ENCODE measurements at regions not wholly inside any gene's neighbourhood (a gene's known extent, or its start where the extent isn't known, plus 50 kb on each side); places are given as distances from the start of the nearest gene placed in this dataset.
"Not testable (repeated sequence)": the region's sequence is repeated elsewhere in the genome, so short reads cannot be mapped to it uniquely, and the experiment has no call there.

DNA sequence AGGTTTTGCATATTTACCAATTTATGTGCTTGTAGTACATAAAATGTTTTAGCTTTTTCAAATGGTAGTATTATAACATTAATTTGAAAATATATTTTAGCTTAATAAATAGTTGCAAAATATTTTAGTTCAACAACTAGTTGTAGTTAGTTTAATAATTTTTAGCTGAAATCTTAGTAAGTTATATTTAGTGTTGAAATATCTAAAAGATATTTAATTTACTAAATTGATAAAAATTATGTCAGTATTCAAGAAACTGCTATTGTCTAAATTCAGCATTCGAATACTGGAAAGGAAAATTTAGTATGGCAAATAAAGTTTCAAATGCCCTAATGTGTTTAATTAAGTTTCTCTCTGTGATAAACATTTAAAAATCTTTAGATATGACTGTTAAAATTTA is 754.5 kb upstream of the MIR17HG start:
- Histone ChIP-seq H3K4me2 (ENCODE audit: low read length) (no peak overlapping the region), H3K79me2 (ENCODE audit: control insufficient read depth, low read length) (no peaks in the 10 kb centered on the region), H3K9me2 (replicated peaks; ENCODE audit: control insufficient read depth, low read length) (no peaks in the 10 kb centered on the region), H3K4me3 (ENCODE audit: low read length) (no peak overlapping the region), H3F3A (ENCODE audit: control insufficient read depth, insufficient read depth) (no peaks in the 10 kb centered on the region), H4K20me1 (ENCODE audit: control insufficient read depth, insufficient read depth, low read depth, low read length) (no peaks in the 10 kb centered on the region), H3K27ac (ENCODE audit: low read depth, low read length) (no peak overlapping the region), H3K36me3 (ENCODE audit: control insufficient read depth, low read length) (no peaks in the 10 kb centered on the region), H3K27me3 (ENCODE audit: control insufficient read depth, low read length) (no peaks in the 10 kb centered on the region), H3K9me3 (ENCODE audit: control insufficient read depth, insufficient read depth, low read length) (no peaks in the 10 kb centered on the region), H3K4me1 (ENCODE audit: control insufficient read depth, low read length) (no peaks in the 10 kb centered on the region)
- no peak for TF ChIP-seq EZH2phosphoT487 (IDR thresholded peaks at IDR 0.05; ENCODE audit: borderline replicate concordance, low read length)
- TF ChIP-seq, protein P1, sequence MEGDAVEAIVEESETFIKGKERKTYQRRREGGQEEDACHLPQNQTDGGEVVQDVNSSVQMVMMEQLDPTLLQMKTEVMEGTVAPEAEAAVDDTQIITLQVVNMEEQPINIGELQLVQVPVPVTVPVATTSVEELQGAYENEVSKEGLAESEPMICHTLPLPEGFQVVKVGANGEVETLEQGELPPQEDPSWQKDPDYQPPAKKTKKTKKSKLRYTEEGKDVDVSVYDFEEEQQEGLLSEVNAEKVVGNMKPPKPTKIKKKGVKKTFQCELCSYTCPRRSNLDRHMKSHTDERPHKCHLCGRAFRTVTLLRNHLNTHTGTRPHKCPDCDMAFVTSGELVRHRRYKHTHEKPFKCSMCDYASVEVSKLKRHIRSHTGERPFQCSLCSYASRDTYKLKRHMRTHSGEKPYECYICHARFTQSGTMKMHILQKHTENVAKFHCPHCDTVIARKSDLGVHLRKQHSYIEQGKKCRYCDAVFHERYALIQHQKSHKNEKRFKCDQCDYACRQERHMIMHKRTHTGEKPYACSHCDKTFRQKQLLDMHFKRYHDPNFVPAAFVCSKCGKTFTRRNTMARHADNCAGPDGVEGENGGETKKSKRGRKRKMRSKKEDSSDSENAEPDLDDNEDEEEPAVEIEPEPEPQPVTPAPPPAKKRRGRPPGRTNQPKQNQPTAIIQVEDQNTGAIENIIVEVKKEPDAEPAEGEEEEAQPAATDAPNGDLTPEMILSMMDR (IDR thresholded peaks at IDR 0.05; ENCODE audit: low read depth, low read length, poor library complexity, severe bottlenecking), result no peak

DNA sequence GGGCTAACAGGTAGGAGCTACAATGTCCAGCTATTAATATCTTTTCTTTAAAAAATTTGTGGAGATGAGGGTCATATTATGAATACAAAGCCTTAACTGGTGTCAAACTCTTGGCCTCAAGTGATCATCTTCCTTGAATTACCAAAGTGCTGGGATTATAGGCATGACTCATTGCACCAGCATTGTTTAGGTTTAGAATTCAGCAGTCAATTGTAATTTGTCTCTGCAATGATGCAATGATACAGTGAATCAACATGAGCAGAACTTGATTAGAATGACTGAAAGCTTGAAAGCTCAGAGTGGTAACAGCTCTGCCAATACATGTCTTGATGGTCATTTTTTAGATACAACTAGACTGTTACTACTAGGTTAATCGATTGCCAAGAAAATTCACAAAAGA is 752.8 kb upstream of the MIR17HG start:
- Histone ChIP-seq H3F3A (ENCODE audit: control insufficient read depth, insufficient read depth) (no peaks in the 10 kb centered on the region), H3K4me1 (ENCODE audit: control insufficient read depth, low read length) (no peaks in the 10 kb centered on the region), H3K27ac (ENCODE audit: low read depth, low read length) (no peak overlapping the region), H3K9me2 (replicated peaks; ENCODE audit: control insufficient read depth, low read length) (no peaks in the 10 kb centered on the region), H3K79me2 (ENCODE audit: control insufficient read depth, low read length) (no peaks in the 10 kb centered on the region), H3K36me3 (ENCODE audit: control insufficient read depth, low read length) (no peaks in the 10 kb centered on the region), H4K20me1 (ENCODE audit: control insufficient read depth, insufficient read depth, low read depth, low read length) (no peaks in the 10 kb centered on the region), H3K27me3 (ENCODE audit: control insufficient read depth, low read length) (no peaks in the 10 kb centered on the region), H3K4me2 (ENCODE audit: low read length) (no peak overlapping the region), H3K9me3 (ENCODE audit: control insufficient read depth, insufficient read depth, low read length) (no peaks in the 10 kb centered on the region), H3K4me3 (ENCODE audit: low read length) (no peak overlapping the region)
- TF ChIP-seq, protein P1 (IDR thresholded peaks at IDR 0.05; ENCODE audit: low read depth, low read length, poor library complexity, severe bottlenecking), result no peak
- no peak for TF ChIP-seq EZH2phosphoT487 (IDR thresholded peaks at IDR 0.05; ENCODE audit: borderline replicate concordance, low read length)

DNA sequence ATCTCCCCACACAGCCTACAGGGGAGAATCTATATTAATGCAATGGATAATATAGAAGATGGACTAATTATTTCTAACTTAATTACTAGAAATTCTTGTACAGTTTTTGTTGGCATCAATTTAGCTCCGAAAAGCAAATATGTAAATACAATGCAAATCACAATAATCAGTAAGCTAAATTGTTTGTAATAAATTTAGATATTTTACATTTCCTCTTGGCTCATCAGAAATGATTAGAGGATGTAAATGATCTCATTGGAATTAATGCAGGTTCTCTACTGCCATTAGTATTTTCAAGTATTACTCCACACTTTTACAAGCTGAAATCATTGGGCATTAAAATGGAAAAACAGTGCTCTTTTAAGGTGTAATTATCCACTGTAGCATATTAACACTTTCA is 741.8 kb upstream of the MIR17HG start:
- H3K4me1 ChIP-seq (ENCODE audit: control insufficient read depth, low read length), result no peaks in the 10 kb centered on the region
- TF ChIP-seq EZH2phosphoT487 (IDR thresholded peaks at IDR 0.05; ENCODE audit: borderline replicate concordance, low read length), result no peak
- TF ChIP-seq, protein P1 (IDR thresholded peaks at IDR 0.05; ENCODE audit: low read depth, low read length, poor library complexity, severe bottlenecking), result no peak

DNA sequence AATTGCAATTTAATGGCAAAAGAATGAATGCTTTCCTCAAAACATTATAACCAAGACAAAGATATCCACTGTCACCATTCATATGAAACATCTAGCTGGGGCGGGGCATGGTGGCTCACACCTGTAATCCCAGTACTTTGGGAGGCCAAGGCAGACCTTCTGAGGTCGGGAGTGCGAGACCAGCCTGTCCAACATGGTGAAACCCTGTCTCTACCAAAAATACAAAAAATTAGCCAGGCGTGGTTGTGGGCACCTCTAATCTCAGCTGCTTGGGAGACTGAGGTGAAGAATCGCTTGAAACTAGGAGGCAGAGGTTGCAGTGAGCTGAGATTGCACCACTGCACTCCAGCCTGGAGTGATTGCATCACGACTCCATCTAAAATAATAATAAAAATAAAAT is 740.6 kb upstream of the MIR17HG start:
- H3K36me3 ChIP-seq (ENCODE audit: control insufficient read depth, low read length); H3K9me2 ChIP-seq (replicated peaks; ENCODE audit: control insufficient read depth, low read length); H3K4me3 ChIP-seq (ENCODE audit: low read length); H3K27ac ChIP-seq (ENCODE audit: low read depth, low read length); H3K27me3 ChIP-seq (ENCODE audit: control insufficient read depth, low read length); H3K79me2 ChIP-seq (ENCODE audit: control insufficient read depth, low read length); H3K9me3 ChIP-seq (ENCODE audit: control insufficient read depth, insufficient read depth, low read length); H3K4me2 ChIP-seq (ENCODE audit: low read length); H4K20me1 ChIP-seq (ENCODE audit: control insufficient read depth, insufficient read depth, low read depth, low read length); H3K4me1 ChIP-seq (ENCODE audit: control insufficient read depth, low read length); H3F3A ChIP-seq (ENCODE audit: control insufficient read depth, insufficient read depth): not testable (repeated sequence)

More for the DNA sequence above, 741.8 kb upstream of the MIR17HG start:
- no peaks in the 10 kb centered on the region for H3K79me2 ChIP-seq (ENCODE audit: control insufficient read depth, low read length)
- no peaks in the 10 kb centered on the region for H3K9me3 ChIP-seq (ENCODE audit: control insufficient read depth, insufficient read depth, low read length)
- no peaks in the 10 kb centered on the region for H3K27me3 ChIP-seq (ENCODE audit: control insufficient read depth, low read length)
- no peaks in the 10 kb centered on the region for H4K20me1 ChIP-seq (ENCODE audit: control insufficient read depth, insufficient read depth, low read depth, low read length)
- H3F3A ChIP-seq (ENCODE audit: control insufficient read depth, insufficient read depth), result no peaks in the 10 kb centered on the region
- no peak overlapping the region for H3K4me2 ChIP-seq (ENCODE audit: low read length)
- no peaks in the 10 kb centered on the region for H3K9me2 ChIP-seq (replicated peaks; ENCODE audit: control insufficient read depth, low read length)
- H3K36me3 ChIP-seq (ENCODE audit: control insufficient read depth, low read length), result no peaks in the 10 kb centered on the region
- H3K27ac ChIP-seq (ENCODE audit: low read depth, low read length), result no peak overlapping the region
- H3K4me3 ChIP-seq (ENCODE audit: low read length), result no peak overlapping the region
